LNCAP (cell line): ENCODE measurements at regions not wholly inside any gene's neighbourhood (a gene's known extent, or its start where the extent isn't known, plus 50 kb on each side); places are given as distances from the start of the nearest gene placed in this dataset.

Experiments
- CTCF ChIP-seq: fragments of 450-650 bp; IDR thresholded peaks from 2 replicates; pipeline ENCODE4 v1.5.1; 2017; ENCODE audit warnings: mild to moderate bottlenecking

- no peak for TF ChIP-seq CTCF
These were observed 54.7 kb upstream of the SMAD6 start for GRCh38 chr15:66647358-66647757.

- no peak for TF ChIP-seq CTCF
These were observed 53.4 kb upstream of the SMAD6 start for GRCh38 chr15:66648588-66648987.

- TF ChIP-seq CTCF = no peak
These were observed 52.6 kb upstream of the SMAD6 start for GRCh38 chr15:66649235-66649984.

- no peak for TF ChIP-seq CTCF
These were observed 51.6 kb upstream of the SMAD6 start for GRCh38 chr15:66650433-66650832.

- TF ChIP-seq CTCF = no peak
These were observed 50.8 kb upstream of the SMAD6 start for GRCh38 chr15:66651198-66651597.

- no peak for TF ChIP-seq CTCF
These were observed 50.0 kb upstream of the SMAD6 start for GRCh38 chr15:66651913-66652642.
